OCI-LY1 (cell line): ENCODE measurements at regions not wholly inside any gene's neighbourhood (a gene's known extent, or its start where the extent isn't known, plus 50 kb on each side); places are given as distances from the start of the nearest gene placed in this dataset.
"Not testable (repeated sequence)": the region's sequence is repeated elsewhere in the genome, so short reads cannot be mapped to it uniquely, and the experiment has no call there.

Experiments
- H2AFZ ChIP-seq: fragments of 200-600 bp; sonication (generic), shearing (Covaris generic); 2 replicates; pipeline ENCODE4 v1.6.0; 2014; ENCODE audit warnings: antibody characterized with exemption, mild to moderate bottlenecking, low read length
- H3F3A ChIP-seq: fragments of 200-600 bp; sonication (generic), shearing (Covaris generic); 2 replicates; pipeline ENCODE4 v1.6.0; 2014; ENCODE audit warnings: mild to moderate bottlenecking, antibody characterized with exemption, low read length, moderate library complexity; ENCODE audit not compliant: insufficient read depth
- H3K27ac ChIP-seq: fragments of 200-600 bp; sonication (generic); 2 replicates; pipeline ENCODE4 v1.5.1; 2014; ENCODE audit warnings: low read length, mixed run types, mild to moderate bottlenecking, low read depth; ENCODE audit not compliant: poor library complexity, severe bottlenecking
- H3K27me3 ChIP-seq: fragments of 200-600 bp; sonication (generic); 2 replicates; pipeline ENCODE4 v1.6.0; 2014; ENCODE audit warnings: antibody characterized with exemption, mild to moderate bottlenecking, low read length, moderate library complexity; ENCODE audit not compliant: insufficient read depth
- H3K36me3 ChIP-seq: fragments of 200-600 bp; sonication (generic); 2 replicates; pipeline ENCODE4 v1.6.1; 2014; ENCODE audit warnings: mild to moderate bottlenecking, antibody characterized with exemption, low read length, moderate library complexity, mixed read lengths; ENCODE audit not compliant: insufficient read depth
- H3K4me1 ChIP-seq: fragments of 200-600 bp; sonication (generic); 2 replicates; pipeline ENCODE4 v1.5.1; 2014; ENCODE audit warnings: mild to moderate bottlenecking, low read length, moderate library complexity; ENCODE audit not compliant: insufficient read depth, severe bottlenecking
- H3K4me2 ChIP-seq: fragments of 200-600 bp; sonication (generic), shearing (Covaris generic); 2 replicates; pipeline ENCODE4 v1.6.1; 2014; ENCODE audit warnings: low read length
- H3K4me3 ChIP-seq: fragments of 200-600 bp; sonication (generic); 2 replicates; pipeline ENCODE4 v1.5.1; 2014; ENCODE audit warnings: low read length, low read depth, mild to moderate bottlenecking, mixed read lengths; ENCODE audit not compliant: poor library complexity, severe bottlenecking
- H3K79me2 ChIP-seq: fragments of 200-600 bp; shearing (Covaris generic); 2 replicates; pipeline ENCODE4 v1.6.1; 2016; ENCODE audit warnings: mixed run types, low read length, mixed read lengths; ENCODE audit not compliant: insufficient read depth
- H3K9ac ChIP-seq: fragments of 200-600 bp; sonication (generic), shearing (Covaris generic); 2 replicates; pipeline ENCODE4 v1.6.1; 2014; ENCODE audit warnings: mild to moderate bottlenecking, low read length, mixed read lengths
- H3K9me2 ChIP-seq: fragments of 200-600 bp; sonication (generic), shearing (Covaris generic); 2 replicates; pipeline ENCODE4 v1.6.1; 2014; ENCODE audit warnings: low read depth, mild to moderate bottlenecking, low read length, mixed read lengths
- H3K9me3 ChIP-seq: fragments of 200-600 bp; shearing (Covaris generic); 2 replicates; pipeline ENCODE4 v1.6.1; 2014; ENCODE audit warnings: low read length, mixed read lengths
- H4K20me1 ChIP-seq: fragments of 200-600 bp; sonication (generic), shearing (Covaris generic); 2 replicates; pipeline ENCODE4 v1.6.0; 2016; ENCODE audit warnings: mild to moderate bottlenecking, low read length; ENCODE audit not compliant: insufficient read depth
- EZH2 ChIP-seq: fragments of 200-600 bp; sonication (generic), shearing (Covaris generic); IDR thresholded peaks from 2 replicates; pipeline ENCODE4 v1.8.0; 2017; ENCODE audit warnings: borderline replicate concordance, mixed run types, mild to moderate bottlenecking, antibody characterized with exemption, low read length, moderate library complexity, mixed read lengths
- TF ChIP-seq, protein P1 (sequence below): fragments of 200-600 bp; sonication (generic), shearing (Covaris generic); IDR thresholded peaks from 2 replicates; pipeline ENCODE4 v1.5.1; 2017; ENCODE audit warnings: mild to moderate bottlenecking, antibody characterized with exemption, low read length, moderate library complexity, mixed read lengths

DNA sequence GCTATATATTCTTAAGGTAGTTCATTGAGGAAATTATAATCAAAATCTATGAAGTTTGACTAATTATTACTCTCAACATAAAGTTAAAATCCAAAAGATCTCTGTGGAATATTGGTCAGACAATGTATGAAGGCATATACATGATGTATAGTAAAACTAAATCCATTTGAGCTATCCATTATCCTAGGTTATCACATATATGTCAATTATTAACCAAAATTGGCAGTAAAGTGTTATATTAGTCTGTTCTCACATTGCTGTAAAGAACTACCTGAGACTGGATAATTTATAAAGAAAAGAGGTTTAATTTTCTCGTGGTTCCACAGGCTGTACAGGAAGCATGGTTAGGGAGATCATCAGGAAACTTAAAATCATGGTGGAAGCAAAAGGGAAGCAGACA, 511.7 kb upstream of the SGCD start:
- no peak overlapping the region for H3K9ac ChIP-seq
- no peaks in the 10 kb centered on the region for H3K36me3 ChIP-seq
- no peaks in the 10 kb centered on the region for H3F3A ChIP-seq
- H2AFZ ChIP-seq = no peak overlapping the region
- no peaks in the 10 kb centered on the region for H3K79me2 ChIP-seq
- no peak overlapping the region for H3K27ac ChIP-seq
- no peak overlapping the region for H3K4me3 ChIP-seq
- no peaks in the 10 kb centered on the region for H3K4me1 ChIP-seq
- no peaks in the 10 kb centered on the region for H3K9me3 ChIP-seq
- TF ChIP-seq, protein P1, sequence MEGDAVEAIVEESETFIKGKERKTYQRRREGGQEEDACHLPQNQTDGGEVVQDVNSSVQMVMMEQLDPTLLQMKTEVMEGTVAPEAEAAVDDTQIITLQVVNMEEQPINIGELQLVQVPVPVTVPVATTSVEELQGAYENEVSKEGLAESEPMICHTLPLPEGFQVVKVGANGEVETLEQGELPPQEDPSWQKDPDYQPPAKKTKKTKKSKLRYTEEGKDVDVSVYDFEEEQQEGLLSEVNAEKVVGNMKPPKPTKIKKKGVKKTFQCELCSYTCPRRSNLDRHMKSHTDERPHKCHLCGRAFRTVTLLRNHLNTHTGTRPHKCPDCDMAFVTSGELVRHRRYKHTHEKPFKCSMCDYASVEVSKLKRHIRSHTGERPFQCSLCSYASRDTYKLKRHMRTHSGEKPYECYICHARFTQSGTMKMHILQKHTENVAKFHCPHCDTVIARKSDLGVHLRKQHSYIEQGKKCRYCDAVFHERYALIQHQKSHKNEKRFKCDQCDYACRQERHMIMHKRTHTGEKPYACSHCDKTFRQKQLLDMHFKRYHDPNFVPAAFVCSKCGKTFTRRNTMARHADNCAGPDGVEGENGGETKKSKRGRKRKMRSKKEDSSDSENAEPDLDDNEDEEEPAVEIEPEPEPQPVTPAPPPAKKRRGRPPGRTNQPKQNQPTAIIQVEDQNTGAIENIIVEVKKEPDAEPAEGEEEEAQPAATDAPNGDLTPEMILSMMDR = no peak
- TF ChIP-seq EZH2 = no peak
- no peak overlapping the region for H3K4me2 ChIP-seq
- no peaks in the 10 kb centered on the region for H3K9me2 ChIP-seq
- no peaks in the 10 kb centered on the region for H3K27me3 ChIP-seq
- no peaks in the 10 kb centered on the region for H4K20me1 ChIP-seq

DNA sequence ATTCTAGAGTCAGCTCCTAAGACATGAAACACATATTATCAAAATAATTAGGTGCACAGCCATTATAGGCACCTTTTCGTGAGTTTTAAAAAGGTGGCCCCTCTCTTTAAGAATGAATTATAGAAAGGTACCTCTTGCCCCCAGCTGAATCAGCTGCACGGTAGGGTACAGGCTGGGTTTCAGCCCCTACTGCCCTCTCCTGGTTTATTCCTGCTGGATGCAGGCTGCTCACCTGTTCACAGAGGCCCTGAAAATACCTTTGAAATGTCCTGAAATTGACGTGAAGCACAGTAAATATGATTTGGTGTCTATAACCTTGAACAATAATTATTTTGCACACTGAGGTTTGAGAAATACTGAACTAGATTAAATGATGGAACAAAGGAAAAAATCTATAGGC, 504.8 kb upstream of the SGCD start:
- Histone ChIP-seq H3K9me2 (no peaks in the 10 kb centered on the region), H4K20me1 (no peaks in the 10 kb centered on the region), H3K36me3 (no peaks in the 10 kb centered on the region), H3K79me2 (no peaks in the 10 kb centered on the region), H3K9ac (no peak overlapping the region), H3F3A (no peaks in the 10 kb centered on the region), H3K4me3 (no peak overlapping the region), H3K27me3 (no peaks in the 10 kb centered on the region), H3K4me2 (no peak overlapping the region), H3K9me3 (no peaks in the 10 kb centered on the region), H2AFZ (no peak overlapping the region), H3K4me1 (no peaks in the 10 kb centered on the region), H3K27ac (no peak overlapping the region)
- TF ChIP-seq, protein P1 = no peak
- no peak for TF ChIP-seq EZH2

- Histone ChIP-seq H3K9me2 (no peaks in the 10 kb centered on the region), H3K27me3 (no peaks in the 10 kb centered on the region), H3K4me1 (no peaks in the 10 kb centered on the region), H4K20me1 (no peaks in the 10 kb centered on the region), H3K9ac (no peak overlapping the region), H3K36me3 (no peaks in the 10 kb centered on the region), H3K79me2 (no peaks in the 10 kb centered on the region), H2AFZ (no peak overlapping the region), H3F3A (no peaks in the 10 kb centered on the region), H3K4me2 (no peak overlapping the region), H3K27ac (no peak overlapping the region), H3K4me3 (no peak overlapping the region), H3K9me3 (no peaks in the 10 kb centered on the region)
- TF ChIP-seq, protein P1 = no peak
- no peak for TF ChIP-seq EZH2
Measured at GRCh38 chr5:155826611-155827507, 500.1 kb upstream of the SGCD start.

- H4K20me1 ChIP-seq, H3K79me2 ChIP-seq, H3F3A ChIP-seq, H3K9me3 ChIP-seq, H3K36me3 ChIP-seq, H3K27ac ChIP-seq, H3K4me2 ChIP-seq, H3K9me2 ChIP-seq, H3K4me1 ChIP-seq, H3K9ac ChIP-seq, H3K4me3 ChIP-seq, H2AFZ ChIP-seq, H3K27me3 ChIP-seq: not testable (repeated sequence)
Measured at GRCh38 chr5:155827508-155827815, 499.5 kb upstream of the SGCD start.
